ENCODE measurements at regions not wholly inside any gene's neighbourhood (a gene's known extent, or its start where the extent isn't known, plus 50 kb on each side); places are given as distances from the start of the nearest gene placed in this dataset.

GRCh38 chr16:26765087-26765486 is 301.6 kb upstream of the C16orf82 start:
- no peak overlapping the region for H3K4me3 ChIP-seq (ENCODE audit: control insufficient read depth in 2 of 3, extremely low read depth in 1 of 3, insufficient read depth in 2 of 3, low read depth in 1 of 3, low read length in 3 of 3)
- H2AFZ ChIP-seq (ENCODE audit: control insufficient read depth, low read length) = no peak overlapping the region
- H3K79me2 ChIP-seq (ENCODE audit: control insufficient read depth, insufficient read depth, low read length) = no peaks in the 10 kb centered on the region
- dilution Hi-C loops (cut with MboI; ENCODE audit: extremely low pct_ligation_motif_present, low sequenced_read_pairs) = no loop called here
- no peaks in the 10 kb centered on the region for H3K27me3 ChIP-seq (ENCODE audit: control insufficient read depth, extremely low read depth, insufficient read depth, low read length)
- no peaks in the 10 kb centered on the region for H4K20me1 ChIP-seq (ENCODE audit: control insufficient read depth, extremely low read depth, insufficient read depth, low read length)
- no peaks in the 10 kb centered on the region for H3K9me3 ChIP-seq (ENCODE audit: control insufficient read depth, low read depth, low read length)
- H3K9ac ChIP-seq (ENCODE audit: control insufficient read depth, extremely low read depth, insufficient read depth, low read length) = no peak overlapping the region
- no peaks in the 10 kb centered on the region for H3K4me1 ChIP-seq (ENCODE audit: control insufficient read depth, extremely low read depth, insufficient read depth, low read length)
- no peaks in the 10 kb centered on the region for H3K36me3 ChIP-seq (ENCODE audit: control insufficient read depth in 2 of 2, extremely low read depth in 1 of 2, insufficient read depth in 2 of 2, low read length in 2 of 2)
- H3K4me2 ChIP-seq (ENCODE audit: control insufficient read depth, extremely low read depth, insufficient read depth, low read depth, low read length) = no peak overlapping the region
- no peak overlapping the region for H3K27ac ChIP-seq (ENCODE audit: control insufficient read depth, insufficient read depth, low read length)
- no peak for DNase-seq (ENCODE audit: low read depth, low spot score)
- no peak for FAIRE-seq
- H3K9me1 ChIP-seq (ENCODE audit: control insufficient read depth, extremely low read depth, insufficient read depth, low read length) = no peaks in the 10 kb centered on the region
- TF ChIP-seq CTCF (optimal IDR thresholded peaks at IDR 0.05 in 1 of 3, IDR thresholded peaks at IDR 0.05 in 1 of 3, conservative IDR thresholded peaks at IDR 0.05 in 1 of 3; ENCODE audit: extremely low read depth in 1 of 3, insufficient read depth in 2 of 3, low read length in 3 of 3) (peak in 2 of 3 experiments; percentile 11 to 44), EZH2 (IDR thresholded peaks at IDR 0.05; ENCODE audit: low read length) (no peak)

GRCh38 chr16:26768385-26769010 is 298.2 kb upstream of the C16orf82 start:
- TF ChIP-seq EZH2 (IDR thresholded peaks at IDR 0.05; ENCODE audit: low read length) = no peak
- no peak for TF ChIP-seq CTCF (optimal IDR thresholded peaks at IDR 0.05 in 1 of 3, IDR thresholded peaks at IDR 0.05 in 1 of 3, conservative IDR thresholded peaks at IDR 0.05 in 1 of 3; ENCODE audit: extremely low read depth in 1 of 3, insufficient read depth in 2 of 3, low read length in 3 of 3)
- H3K9me3 ChIP-seq (ENCODE audit: control insufficient read depth, low read depth, low read length) = no peaks in the 10 kb centered on the region
- no peak for FAIRE-seq

More at GRCh38 chr16:26768385-26769010, 298.2 kb upstream of the C16orf82 start:
- dilution Hi-C loops (cut with MboI; ENCODE audit: extremely low pct_ligation_motif_present, low sequenced_read_pairs) = no loop called here
- DNase-seq (ENCODE audit: low read depth, low spot score) = no peak
- no peaks in the 10 kb centered on the region for H4K20me1 ChIP-seq (ENCODE audit: control insufficient read depth, extremely low read depth, insufficient read depth, low read length)
- no peak overlapping the region for H2AFZ ChIP-seq (ENCODE audit: control insufficient read depth, low read length)
- H3K4me1 ChIP-seq (ENCODE audit: control insufficient read depth, extremely low read depth, insufficient read depth, low read length) = no peaks in the 10 kb centered on the region
- no peaks in the 10 kb centered on the region for H3K27me3 ChIP-seq (ENCODE audit: control insufficient read depth, extremely low read depth, insufficient read depth, low read length)
- H3K36me3 ChIP-seq (ENCODE audit: control insufficient read depth in 2 of 2, extremely low read depth in 1 of 2, insufficient read depth in 2 of 2, low read length in 2 of 2) = no peaks in the 10 kb centered on the region
- H3K9me1 ChIP-seq (ENCODE audit: control insufficient read depth, extremely low read depth, insufficient read depth, low read length) = no peaks in the 10 kb centered on the region
- no peak overlapping the region for H3K9ac ChIP-seq (ENCODE audit: control insufficient read depth, extremely low read depth, insufficient read depth, low read length)
- no peak overlapping the region for H3K27ac ChIP-seq (ENCODE audit: control insufficient read depth, insufficient read depth, low read length)
- no peak overlapping the region for H3K4me3 ChIP-seq (ENCODE audit: control insufficient read depth in 2 of 3, extremely low read depth in 1 of 3, insufficient read depth in 2 of 3, low read depth in 1 of 3, low read length in 3 of 3)
- H3K79me2 ChIP-seq (ENCODE audit: control insufficient read depth, insufficient read depth, low read length) = no peaks in the 10 kb centered on the region
- no peak overlapping the region for H3K4me2 ChIP-seq (ENCODE audit: control insufficient read depth, extremely low read depth, insufficient read depth, low read depth, low read length)
